ENCODE measurements at regions not wholly inside any gene's neighbourhood (a gene's known extent, or its start where the extent isn't known, plus 50 kb on each side); places are given as distances from the start of the nearest gene placed in this dataset.

DNA sequence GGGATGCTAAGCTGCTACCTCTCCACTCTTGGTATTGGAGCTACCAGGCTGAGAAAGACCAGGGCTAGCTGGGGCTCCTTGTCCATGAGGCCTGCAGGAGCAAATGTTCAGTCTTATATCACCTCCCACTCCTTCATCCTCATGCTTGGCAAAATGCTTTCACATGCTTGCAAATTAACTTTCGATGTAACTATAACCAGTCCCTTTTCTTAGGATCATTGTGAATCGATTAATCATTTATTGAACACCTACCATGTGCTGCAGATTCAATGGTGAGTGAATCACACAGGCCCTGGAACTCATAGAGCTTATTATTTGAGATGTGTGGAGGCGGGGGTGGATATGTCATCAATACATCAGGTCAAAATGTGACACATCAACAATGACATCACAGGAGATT, 138.6 kb downstream of the EMX2 start:
- Histone ChIP-seq H3K27ac (ENCODE audit: low read depth, low read length) (no peak overlapping the region), H3K9me3 (ENCODE audit: control insufficient read depth, insufficient read depth, low read length) (peaks cover 29% of the 10 kb centered on the region), H3K4me3 (ENCODE audit: low read depth, low read length) (no peak overlapping the region), H3K27me3 (ENCODE audit: control insufficient read depth, insufficient read depth, low read length) (no peaks in the 10 kb centered on the region)
- TF ChIP-seq, protein P1, sequence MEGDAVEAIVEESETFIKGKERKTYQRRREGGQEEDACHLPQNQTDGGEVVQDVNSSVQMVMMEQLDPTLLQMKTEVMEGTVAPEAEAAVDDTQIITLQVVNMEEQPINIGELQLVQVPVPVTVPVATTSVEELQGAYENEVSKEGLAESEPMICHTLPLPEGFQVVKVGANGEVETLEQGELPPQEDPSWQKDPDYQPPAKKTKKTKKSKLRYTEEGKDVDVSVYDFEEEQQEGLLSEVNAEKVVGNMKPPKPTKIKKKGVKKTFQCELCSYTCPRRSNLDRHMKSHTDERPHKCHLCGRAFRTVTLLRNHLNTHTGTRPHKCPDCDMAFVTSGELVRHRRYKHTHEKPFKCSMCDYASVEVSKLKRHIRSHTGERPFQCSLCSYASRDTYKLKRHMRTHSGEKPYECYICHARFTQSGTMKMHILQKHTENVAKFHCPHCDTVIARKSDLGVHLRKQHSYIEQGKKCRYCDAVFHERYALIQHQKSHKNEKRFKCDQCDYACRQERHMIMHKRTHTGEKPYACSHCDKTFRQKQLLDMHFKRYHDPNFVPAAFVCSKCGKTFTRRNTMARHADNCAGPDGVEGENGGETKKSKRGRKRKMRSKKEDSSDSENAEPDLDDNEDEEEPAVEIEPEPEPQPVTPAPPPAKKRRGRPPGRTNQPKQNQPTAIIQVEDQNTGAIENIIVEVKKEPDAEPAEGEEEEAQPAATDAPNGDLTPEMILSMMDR (IDR thresholded peaks at IDR 0.05; ENCODE audit: low read depth, low read length) = no peak
- no peak for DNase-seq (ENCODE audit: low read depth, low spot score)
- ChIA-PET POLR2A (no interaction called here), CTCF (no interaction called here)

DNA sequence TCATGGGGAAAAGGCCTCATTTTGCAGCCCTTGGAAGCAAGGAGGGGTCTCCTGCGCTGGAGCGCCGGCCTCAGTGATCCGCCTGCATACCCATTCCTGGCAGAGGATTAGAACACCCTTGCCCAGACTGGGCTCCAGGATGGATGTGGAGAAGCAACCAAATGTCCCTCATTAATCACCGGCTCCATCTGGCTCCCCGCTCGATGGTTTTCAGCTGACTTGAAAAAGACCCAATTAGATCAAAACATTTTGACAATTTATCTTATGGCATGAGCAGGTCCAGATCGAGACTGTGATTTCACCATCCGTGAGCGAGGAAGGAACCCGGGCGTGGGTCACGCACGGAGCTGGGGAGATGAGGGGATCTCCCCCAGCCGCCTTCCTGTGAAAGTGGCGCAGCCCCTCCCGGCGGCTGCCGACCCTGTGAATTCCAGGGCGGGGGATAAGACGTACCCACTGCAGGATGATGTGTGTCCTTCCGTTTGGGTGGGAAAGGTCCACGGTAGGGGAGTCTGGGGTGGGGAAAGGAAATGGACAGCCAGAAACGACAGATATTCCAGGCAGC, 141.6 kb downstream of the EMX2 start:
- TF ChIP-seq, protein P1 (IDR thresholded peaks at IDR 0.05; ENCODE audit: low read depth, low read length) = no peak
- ChIA-PET CTCF (no interaction called here), POLR2A (no interaction called here)
- no peaks in the 10 kb centered on the region for H3K27me3 ChIP-seq (ENCODE audit: control insufficient read depth, insufficient read depth, low read length)
- no peak for DNase-seq (ENCODE audit: low read depth, low spot score)
- no peak overlapping the region for H3K4me3 ChIP-seq (ENCODE audit: low read depth, low read length)
- H3K27ac ChIP-seq (ENCODE audit: low read depth, low read length) = no peak overlapping the region
- peaks cover 29% of the 10 kb centered on the region for H3K9me3 ChIP-seq (ENCODE audit: control insufficient read depth, insufficient read depth, low read length)

DNA sequence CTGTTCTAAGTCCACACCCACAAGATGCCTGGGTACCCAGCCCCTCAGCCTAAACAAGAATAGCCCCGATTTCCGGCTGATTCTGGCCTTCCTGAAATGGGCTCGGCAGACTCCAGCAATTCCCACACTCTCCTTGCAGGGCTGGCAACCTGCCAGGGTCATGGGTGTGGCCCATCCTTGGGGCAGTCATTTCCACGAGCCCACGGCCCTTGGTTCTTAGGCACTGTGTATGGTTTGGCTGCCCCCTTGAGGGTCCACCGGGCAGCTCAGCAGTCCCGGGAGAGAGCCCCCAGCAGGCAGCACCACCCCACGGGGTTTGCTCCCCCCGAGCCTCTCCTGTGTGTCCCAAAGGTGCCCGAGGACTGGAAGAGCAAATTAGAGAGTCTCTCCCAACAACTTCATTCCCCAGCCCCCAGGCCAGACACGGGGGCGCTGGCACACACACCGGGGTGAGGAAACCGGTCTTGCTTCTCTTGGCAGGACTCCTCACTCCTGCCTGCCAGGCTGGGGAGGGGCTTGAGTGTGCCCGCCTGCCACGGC, 142.2 kb downstream of the EMX2 start:
- ChIA-PET POLR2A (no interaction called here), CTCF (no interaction called here)
- Histone ChIP-seq H3K9me3 (ENCODE audit: control insufficient read depth, insufficient read depth, low read length) (peaks cover 28% of the 10 kb centered on the region), H3K27ac (ENCODE audit: low read depth, low read length) (no peak overlapping the region), H3K27me3 (ENCODE audit: control insufficient read depth, insufficient read depth, low read length) (no peaks in the 10 kb centered on the region), H3K4me3 (ENCODE audit: low read depth, low read length) (no peak overlapping the region)
- TF ChIP-seq, protein P1 (IDR thresholded peaks at IDR 0.05; ENCODE audit: low read depth, low read length) = no peak
- DNase-seq (ENCODE audit: low read depth, low spot score) = no peak

DNA sequence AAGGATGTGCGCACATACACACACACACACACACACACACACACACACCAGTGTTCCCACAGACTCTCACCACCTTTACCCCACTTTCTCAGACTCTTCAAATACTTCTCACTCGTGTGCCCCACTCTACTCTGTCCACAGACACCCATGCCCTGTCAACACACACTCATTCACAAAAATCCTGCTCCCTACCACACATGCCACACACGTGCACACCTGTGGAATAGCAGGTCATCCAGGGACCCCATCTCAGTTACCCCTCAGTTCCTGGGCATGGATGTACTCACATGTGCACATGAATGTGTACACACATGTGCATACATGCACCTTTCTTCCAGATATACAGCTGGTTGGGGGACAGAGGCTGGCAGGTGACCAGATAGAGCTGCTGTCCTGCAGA, 142.9 kb downstream of the EMX2 start:
- no peak overlapping the region for H3K4me3 ChIP-seq (ENCODE audit: low read depth, low read length)
- no peak overlapping the region for H3K27ac ChIP-seq (ENCODE audit: low read depth, low read length)
- H3K9me3 ChIP-seq (ENCODE audit: control insufficient read depth, insufficient read depth, low read length) = peaks cover 29% of the 10 kb centered on the region
- DNase-seq (ENCODE audit: low read depth, low spot score) = no peak
- TF ChIP-seq, protein P1 (IDR thresholded peaks at IDR 0.05; ENCODE audit: low read depth, low read length) = no peak
- H3K27me3 ChIP-seq (ENCODE audit: control insufficient read depth, insufficient read depth, low read length) = no peaks in the 10 kb centered on the region
- ChIA-PET CTCF (no interaction called here), POLR2A (no interaction called here)

DNA sequence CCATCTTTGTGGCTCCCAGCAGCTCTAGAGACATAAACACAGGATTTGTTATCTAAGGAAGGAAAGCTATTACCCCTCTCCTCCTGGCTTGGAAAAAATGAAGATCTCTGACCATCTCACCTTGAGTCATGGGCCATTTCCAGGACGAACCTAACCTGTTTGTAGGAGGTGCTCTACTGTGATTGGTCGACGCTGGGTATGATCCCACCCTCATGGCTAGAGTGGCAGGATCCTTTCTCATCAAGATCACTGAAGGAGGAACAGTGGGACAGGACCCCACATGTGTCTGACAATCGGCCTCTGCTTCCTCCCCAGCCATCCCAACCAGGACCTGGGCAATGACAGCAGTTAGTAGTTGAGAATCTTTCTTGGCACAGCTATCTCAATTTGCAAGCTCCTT, 144.1 kb downstream of the EMX2 start:
- ChIA-PET POLR2A (no interaction called here), CTCF (no interaction called here)
- Histone ChIP-seq H3K27me3 (ENCODE audit: control insufficient read depth, insufficient read depth, low read length) (no peaks in the 10 kb centered on the region), H3K27ac (ENCODE audit: low read depth, low read length) (no peak overlapping the region), H3K4me3 (ENCODE audit: low read depth, low read length) (no peak overlapping the region), H3K9me3 (ENCODE audit: control insufficient read depth, insufficient read depth, low read length) (peaks cover 26% of the 10 kb centered on the region)
- no peak for DNase-seq (ENCODE audit: low read depth, low spot score)
- TF ChIP-seq, protein P1 (IDR thresholded peaks at IDR 0.05; ENCODE audit: low read depth, low read length) = no peak

Data from AG04450 (cell line).